WTC11 (cell line): ENCODE measurements at regions not wholly inside any gene's neighbourhood (a gene's known extent, or its start where the extent isn't known, plus 50 kb on each side); places are given as distances from the start of the nearest gene placed in this dataset.

Experiments used
- ATAC-seq: fragments of 200-7000 bp; cut with Tn5 transposase; 2 replicates; pipeline ENCODE4 v1.10.0; 2021; ENCODE audit warnings: mild to moderate bottlenecking, moderate library complexity
- CTCF ChIA-PET: fragments of 300-600 bp; sonication (Branson Sonifier 250); formaldehyde crosslinking; loops from one replicate; lab custom pipeline; 2021; ENCODE audit warnings: antibody characterized with exemption; lab: Charles Lee
- POLR2A ChIA-PET: fragments of 350-600 bp; sonication (Branson Sonifier 250); formaldehyde crosslinking; loops from one replicate; lab custom pipeline; 2021; ENCODE audit warnings: antibody characterized with exemption; lab: Charles Lee
- DNase-seq: peaks from one replicate; pipeline ENCODE4 v3.0.0; 2021; ENCODE audit warnings: low spot score
- H3K27ac Mint-ChIP-seq: 2 replicates; pipeline ENCODE4 v1.8.0; 2021; ENCODE audit warnings: mixed read lengths
- H3K27me3 Mint-ChIP-seq: 2 replicates; pipeline ENCODE4 v1.8.0; 2021; ENCODE audit warnings: low read depth, mild to moderate bottlenecking, moderate library complexity, mixed read lengths
- H3K36me3 Mint-ChIP-seq: 2 replicates; pipeline ENCODE4 v1.8.0; 2021; ENCODE audit warnings: mixed read lengths
- H3K4me1 Mint-ChIP-seq: 2 replicates; pipeline ENCODE4 v1.8.0; 2022; ENCODE audit warnings: mixed read lengths
- H3K4me3 Mint-ChIP-seq: 2 replicates; pipeline ENCODE4 v1.8.0; 2021; ENCODE audit warnings: mild to moderate bottlenecking, moderate library complexity, mixed read lengths
- H3K9me3 Mint-ChIP-seq: 2 replicates; pipeline ENCODE4 v1.8.0; 2021; ENCODE audit warnings: mixed read lengths
- ATF3 ChIP-seq: sonication (generic); formaldehyde crosslinking; conservative IDR thresholded peaks from 2 replicates; pipeline ENCODE4 v1.8.1; 2022; ENCODE audit warnings: mild to moderate bottlenecking, missing genetic modification reagents
- CDX4 ChIP-seq: fragments of 250-450 bp; sonication (Bioruptor Pico); IDR thresholded peaks from 2 replicates; pipeline ENCODE4 v1.9.0; 2021; ENCODE audit warnings: moderate library complexity, mild to moderate bottlenecking, inconsistent platforms, borderline replicate concordance
- CTCF ChIP-seq: fragments of 200-600 bp; IDR thresholded peaks from 2 replicates; pipeline ENCODE4 v1.8.0; 2022; ENCODE audit warnings: antibody characterized with exemption
- ELF4 ChIP-seq: sonication (generic); formaldehyde crosslinking; IDR thresholded peaks from 2 replicates; pipeline ENCODE4 v1.8.1; 2022; ENCODE audit warnings: low read depth, mild to moderate bottlenecking, moderate library complexity, missing genetic modification reagents
- EMX1 ChIP-seq: fragments of 250-450 bp; sonication (Bioruptor Pico); IDR thresholded peaks from 2 replicates; pipeline ENCODE4 v1.8.0; 2021; ENCODE audit warnings: mild to moderate bottlenecking
- FOXJ3 ChIP-seq: sonication (generic); formaldehyde crosslinking; IDR thresholded peaks from 2 replicates; pipeline ENCODE4 v1.9.0; 2021; ENCODE audit warnings: missing genetic modification reagents, mild to moderate bottlenecking, borderline replicate concordance
- FOXP1 ChIP-seq: sonication (generic); formaldehyde crosslinking; IDR thresholded peaks from 2 replicates; pipeline ENCODE4 v1.8.0; 2022; ENCODE audit warnings: missing genetic modification reagents, mild to moderate bottlenecking, moderate library complexity, borderline replicate concordance
- FOXP4 ChIP-seq: sonication (generic); formaldehyde crosslinking; IDR thresholded peaks from 2 replicates; pipeline ENCODE4 v1.8.0; 2022; ENCODE audit warnings: mild to moderate bottlenecking, missing genetic modification reagents
- GABPB1 ChIP-seq: sonication (generic); formaldehyde crosslinking; IDR thresholded peaks from 2 replicates; pipeline ENCODE4 v1.8.1; 2023; ENCODE audit warnings: mild to moderate bottlenecking, missing genetic modification reagents
- HMGA2 ChIP-seq: fragments of 250-450 bp; sonication (Bioruptor Pico); IDR thresholded peaks from 2 replicates; pipeline ENCODE4 v1.4.0; 2021; ENCODE audit warnings: mild to moderate bottlenecking, moderate library complexity
- JAZF1 ChIP-seq: fragments of 250-450 bp; sonication (Bioruptor Pico); IDR thresholded peaks from 2 replicates; pipeline ENCODE4 v1.9.0; 2021; ENCODE audit warnings: moderate library complexity, mild to moderate bottlenecking, inconsistent platforms
- OVOL2 ChIP-seq: fragments of 250-450 bp; sonication (Bioruptor Pico); IDR thresholded peaks from 2 replicates; pipeline ENCODE4 v1.9.0; 2021; ENCODE audit warnings: mild to moderate bottlenecking, borderline replicate concordance
- PRDM15 ChIP-seq: sonication (generic); formaldehyde crosslinking; IDR thresholded peaks from 2 replicates; pipeline ENCODE4 v1.8.0; 2022; ENCODE audit warnings: missing genetic modification reagents
- SOX15 ChIP-seq: fragments of 250-450 bp; sonication (Bioruptor Pico); IDR thresholded peaks from 2 replicates; pipeline ENCODE4 v1.9.0; 2021; ENCODE audit warnings: mild to moderate bottlenecking
- TCF7 ChIP-seq: sonication (generic); formaldehyde crosslinking; IDR thresholded peaks from 2 replicates; pipeline ENCODE4 v1.8.0; 2022; ENCODE audit warnings: mild to moderate bottlenecking, low read depth, missing genetic modification reagents, moderate library complexity
- TEAD1 ChIP-seq: sonication (generic); formaldehyde crosslinking; IDR thresholded peaks from 2 replicates; pipeline ENCODE4 v1.8.0; 2022; ENCODE audit warnings: mild to moderate bottlenecking, missing genetic modification reagents
- TEAD4 ChIP-seq: sonication (generic); formaldehyde crosslinking; IDR thresholded peaks from 2 replicates; pipeline ENCODE4 v1.8.0; 2022; ENCODE audit warnings: mild to moderate bottlenecking, missing genetic modification reagents
- USF1 ChIP-seq: sonication (generic); formaldehyde crosslinking; IDR thresholded peaks from 2 replicates; pipeline ENCODE4 v1.8.0; 2022; ENCODE audit warnings: mild to moderate bottlenecking, missing genetic modification reagents
- ZBTB21 ChIP-seq: sonication (generic); formaldehyde crosslinking; IDR thresholded peaks from 2 replicates; pipeline ENCODE4 v1.8.1; 2023; ENCODE audit warnings: mild to moderate bottlenecking, missing genetic modification reagents, borderline replicate concordance
- ZMAT4 ChIP-seq: fragments of 250-450 bp; sonication (Bioruptor Pico); IDR thresholded peaks from 2 replicates; pipeline ENCODE4 v1.9.0; 2021; ENCODE audit warnings: mild to moderate bottlenecking
- ZNF138 ChIP-seq: sonication (generic); formaldehyde crosslinking; conservative IDR thresholded peaks from 2 replicates; pipeline ENCODE4 v1.8.1; 2022; ENCODE audit warnings: mild to moderate bottlenecking, moderate library complexity, missing genetic modification reagents
- ZNF232 ChIP-seq: sonication (generic); formaldehyde crosslinking; IDR thresholded peaks from 2 replicates; pipeline ENCODE4 v1.8.0; 2022; ENCODE audit warnings: mild to moderate bottlenecking, missing genetic modification reagents
- ZNF416 ChIP-seq: fragments of 250-450 bp; sonication (Bioruptor Pico); IDR thresholded peaks from 2 replicates; pipeline ENCODE4 v1.9.0; 2021; ENCODE audit warnings: mild to moderate bottlenecking, inconsistent platforms
- ZNF671 ChIP-seq: fragments of 250-450 bp; sonication (Bioruptor Pico); IDR thresholded peaks from 2 replicates; pipeline ENCODE4 v1.8.0; 2021; ENCODE audit warnings: mild to moderate bottlenecking

- H3K36me3 Mint-ChIP-seq: no peaks in the 10 kb centered on the region
- no peak for DNase-seq
- ChIA-PET CTCF (no interaction called here), POLR2A (no interaction called here)
- H3K4me1 Mint-ChIP-seq: peaks cover 7% of the 10 kb centered on the region
- no peaks in the 10 kb centered on the region for H3K27me3 Mint-ChIP-seq
- no peak overlapping the region for H3K4me3 Mint-ChIP-seq
- ATAC-seq: no peak
- no peak for TF ChIP-seq FOXP1 (CRISPR knock-in tag)
- no peak for TF ChIP-seq FOXJ3 (CRISPR knock-in tag)
- no peak for TF ChIP-seq OVOL2 (CRISPR knock-in tag)
- no peak for TF ChIP-seq ATF3 (CRISPR knock-in tag)
- no peak for TF ChIP-seq EMX1
- TF ChIP-seq TCF7 (CRISPR knock-in tag): no peak
- TF ChIP-seq SOX15: no peak
- no peak for TF ChIP-seq TEAD1
- no peak for TF ChIP-seq ELF4 (CRISPR knock-in tag)
- no peak for TF ChIP-seq ZNF138 (CRISPR knock-in tag)
- H3K27ac Mint-ChIP-seq: no peak overlapping the region
- H3K9me3 Mint-ChIP-seq: peaks cover 5% of the 10 kb centered on the region
Measured at GRCh38 chr12:91613223-91613779, 430.7 kb upstream of the DCN start.

- ATAC-seq (no peak), DNase-seq (no peak)
- Mint-ChIP-seq H3K27ac (no peak overlapping the region), H3K27me3 (no peaks in the 10 kb centered on the region), H3K4me3 (no peak overlapping the region), H3K36me3 (no peaks in the 10 kb centered on the region), H3K9me3 (no peaks in the 10 kb centered on the region), H3K4me1 (peaks cover 2% of the 10 kb centered on the region; the same call in 1 of the 2 replicates)
- ChIA-PET POLR2A (no interaction called here), CTCF (no interaction called here)
- TF ChIP-seq TEAD1 (no peak), FOXP4 (CRISPR knock-in tag) (no peak), TEAD4 (no peak), ZBTB21 (CRISPR knock-in tag) (no peak), ZNF232 (CRISPR knock-in tag) (no peak), USF1 (CRISPR knock-in tag) (no peak), ZNF416 (CRISPR knock-in tag) (no peak), CTCF (no peak), ZMAT4 (CRISPR knock-in tag) (no peak), PRDM15 (no peak), GABPB1 (CRISPR knock-in tag) (no peak), CDX4 (CRISPR knock-in tag) (no peak), JAZF1 (CRISPR knock-in tag) (no peak), ZNF671 (CRISPR knock-in tag) (no peak), HMGA2 (CRISPR knock-in tag) (no peak)
Measured at GRCh38 chr12:91610561-91610960, 427.9 kb upstream of the DCN start.
